ENCODE measurements at regions not wholly inside any gene's neighbourhood (a gene's known extent, or its start where the extent isn't known, plus 50 kb on each side); places are given as distances from the start of the nearest gene placed in this dataset.
"Not testable (repeated sequence)": the region's sequence is repeated elsewhere in the genome, so short reads cannot be mapped to it uniquely, and the experiment has no call there.

GRCh38 chr3:151675858-151676615 is 57.7 kb upstream of the AADACL2 start:
- Histone ChIP-seq H3K4me3 (ENCODE audit: control insufficient read depth in 2 of 3, extremely low read depth in 1 of 3, insufficient read depth in 2 of 3, low read depth in 1 of 3, low read length in 3 of 3) (no peak overlapping the region), H3K4me2 (ENCODE audit: control insufficient read depth, extremely low read depth, insufficient read depth, low read depth, low read length) (no peak overlapping the region), H3K9me1 (ENCODE audit: control insufficient read depth, extremely low read depth, insufficient read depth, low read length) (no peaks in the 10 kb centered on the region), H3K9me3 (ENCODE audit: control insufficient read depth, low read depth, low read length) (no peaks in the 10 kb centered on the region), H2AFZ (ENCODE audit: control insufficient read depth, low read length) (no peak overlapping the region), H3K27ac (ENCODE audit: control insufficient read depth, insufficient read depth, low read length) (no peak overlapping the region), H3K36me3 (ENCODE audit: control insufficient read depth in 2 of 2, extremely low read depth in 1 of 2, insufficient read depth in 2 of 2, low read length in 2 of 2) (no peaks in the 10 kb centered on the region), H4K20me1 (ENCODE audit: control insufficient read depth, extremely low read depth, insufficient read depth, low read length) (no peaks in the 10 kb centered on the region), H3K27me3 (ENCODE audit: control insufficient read depth, extremely low read depth, insufficient read depth, low read length) (no peaks in the 10 kb centered on the region), H3K4me1 (ENCODE audit: control insufficient read depth, extremely low read depth, insufficient read depth, low read length) (no peaks in the 10 kb centered on the region), H3K9ac (ENCODE audit: control insufficient read depth, extremely low read depth, insufficient read depth, low read length) (no peak overlapping the region), H3K79me2 (ENCODE audit: control insufficient read depth, insufficient read depth, low read length) (no peaks in the 10 kb centered on the region)
- TF ChIP-seq CTCF (optimal IDR thresholded peaks at IDR 0.05 in 1 of 3, IDR thresholded peaks at IDR 0.05 in 1 of 3, conservative IDR thresholded peaks at IDR 0.05 in 1 of 3; ENCODE audit: extremely low read depth in 1 of 3, insufficient read depth in 2 of 3, low read length in 3 of 3) (no peak), EZH2 (IDR thresholded peaks at IDR 0.05; ENCODE audit: low read length) (no peak)
- DNase-seq (ENCODE audit: low read depth, low spot score) = no peak
- FAIRE-seq = no peak
- dilution Hi-C loops (cut with MboI; ENCODE audit: extremely low pct_ligation_motif_present, low sequenced_read_pairs) = no loop called here

- no peaks in the 10 kb centered on the region for H3K9me3 ChIP-seq (ENCODE audit: control insufficient read depth, low read depth, low read length)
- H3K9me1 ChIP-seq (ENCODE audit: control insufficient read depth, extremely low read depth, insufficient read depth, low read length) = no peaks in the 10 kb centered on the region
- TF ChIP-seq EZH2 (IDR thresholded peaks at IDR 0.05; ENCODE audit: low read length) (no peak), CTCF (optimal IDR thresholded peaks at IDR 0.05 in 1 of 3, IDR thresholded peaks at IDR 0.05 in 1 of 3, conservative IDR thresholded peaks at IDR 0.05 in 1 of 3; ENCODE audit: extremely low read depth in 1 of 3, insufficient read depth in 2 of 3, low read length in 3 of 3) (no peak)
- FAIRE-seq (no peak), DNase-seq (ENCODE audit: low read depth, low spot score) (no peak)
- no peak overlapping the region for H3K9ac ChIP-seq (ENCODE audit: control insufficient read depth, extremely low read depth, insufficient read depth, low read length)
- no peak overlapping the region for H2AFZ ChIP-seq (ENCODE audit: control insufficient read depth, low read length)
- no peak overlapping the region for H3K4me3 ChIP-seq (ENCODE audit: control insufficient read depth in 2 of 3, extremely low read depth in 1 of 3, insufficient read depth in 2 of 3, low read depth in 1 of 3, low read length in 3 of 3)
- no peaks in the 10 kb centered on the region for H3K27me3 ChIP-seq (ENCODE audit: control insufficient read depth, extremely low read depth, insufficient read depth, low read length)
- H3K4me1 ChIP-seq (ENCODE audit: control insufficient read depth, extremely low read depth, insufficient read depth, low read length) = no peaks in the 10 kb centered on the region
- no peak overlapping the region for H3K4me2 ChIP-seq (ENCODE audit: control insufficient read depth, extremely low read depth, insufficient read depth, low read depth, low read length)
- no peaks in the 10 kb centered on the region for H3K36me3 ChIP-seq (ENCODE audit: control insufficient read depth in 2 of 2, extremely low read depth in 1 of 2, insufficient read depth in 2 of 2, low read length in 2 of 2)
- dilution Hi-C loops (cut with MboI; ENCODE audit: extremely low pct_ligation_motif_present, low sequenced_read_pairs) = no loop called here
- H4K20me1 ChIP-seq (ENCODE audit: control insufficient read depth, extremely low read depth, insufficient read depth, low read length) = no peaks in the 10 kb centered on the region
- no peak overlapping the region for H3K27ac ChIP-seq (ENCODE audit: control insufficient read depth, insufficient read depth, low read length)
- H3K79me2 ChIP-seq (ENCODE audit: control insufficient read depth, insufficient read depth, low read length) = no peaks in the 10 kb centered on the region
Observed at GRCh38 chr3:151673974-151674373, 59.8 kb upstream of the AADACL2 start.

GRCh38 chr3:151667762-151668161 is 66.0 kb upstream of the AADACL2 start:
- FAIRE-seq; H4K20me1 ChIP-seq (ENCODE audit: control insufficient read depth, extremely low read depth, insufficient read depth, low read length); H3K4me1 ChIP-seq (ENCODE audit: control insufficient read depth, extremely low read depth, insufficient read depth, low read length); dilution Hi-C loops (cut with MboI; ENCODE audit: extremely low pct_ligation_motif_present, low sequenced_read_pairs); H2AFZ ChIP-seq (ENCODE audit: control insufficient read depth, low read length); H3K27ac ChIP-seq (ENCODE audit: control insufficient read depth, insufficient read depth, low read length); DNase-seq (ENCODE audit: low read depth, low spot score); H3K4me2 ChIP-seq (ENCODE audit: control insufficient read depth, extremely low read depth, insufficient read depth, low read depth, low read length); H3K9me3 ChIP-seq (ENCODE audit: control insufficient read depth, low read depth, low read length); H3K4me3 ChIP-seq (ENCODE audit: control insufficient read depth in 2 of 3, extremely low read depth in 1 of 3, insufficient read depth in 2 of 3, low read depth in 1 of 3, low read length in 3 of 3); H3K36me3 ChIP-seq (ENCODE audit: control insufficient read depth in 2 of 2, extremely low read depth in 1 of 2, insufficient read depth in 2 of 2, low read length in 2 of 2); H3K27me3 ChIP-seq (ENCODE audit: control insufficient read depth, extremely low read depth, insufficient read depth, low read length); H3K9me1 ChIP-seq (ENCODE audit: control insufficient read depth, extremely low read depth, insufficient read depth, low read length); H3K79me2 ChIP-seq (ENCODE audit: control insufficient read depth, insufficient read depth, low read length); H3K9ac ChIP-seq (ENCODE audit: control insufficient read depth, extremely low read depth, insufficient read depth, low read length): not testable (repeated sequence)
